ENCODE measurements at regions not wholly inside any gene's neighbourhood (a gene's known extent, or its start where the extent isn't known, plus 50 kb on each side); places are given as distances from the start of the nearest gene placed in this dataset.
"Not testable (repeated sequence)": the region's sequence is repeated elsewhere in the genome, so short reads cannot be mapped to it uniquely, and the experiment has no call there.

DNA sequence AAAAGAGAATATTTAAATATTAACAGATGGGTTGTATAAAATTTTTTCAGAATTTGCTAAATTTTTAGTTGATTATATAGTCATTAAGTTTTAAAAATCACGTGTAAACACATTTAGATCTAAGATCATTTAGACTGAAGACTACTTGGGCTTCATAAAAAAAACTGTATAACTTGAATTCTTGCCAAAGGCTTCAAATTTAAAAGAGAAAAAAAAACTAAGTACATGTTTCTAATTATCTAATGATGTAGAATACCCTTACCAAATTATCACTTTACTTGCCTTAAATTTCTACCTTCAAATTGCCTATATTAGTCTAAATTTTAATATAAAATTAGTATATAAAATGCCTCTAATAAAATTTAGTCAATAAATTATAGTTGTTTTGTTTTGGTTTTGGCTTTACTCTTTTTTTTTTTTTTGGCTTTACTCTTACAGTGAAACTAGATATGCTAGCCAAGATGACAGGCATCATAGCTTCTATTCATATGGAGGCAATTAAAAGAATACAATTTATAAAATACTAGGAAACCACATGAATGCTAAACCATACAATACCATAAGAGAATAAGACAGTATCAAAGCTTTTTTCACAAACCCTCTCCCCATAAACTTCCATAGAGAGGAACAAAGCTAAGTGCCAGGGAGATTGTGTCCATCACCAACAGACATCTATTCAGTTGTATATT lies 183.1 kb upstream of the KCNMB2 start:
- no peak for ATAC-seq (replicated peaks in 1 of 4)
- H3K27me3 ChIP-seq (replicated peaks in 1 of 2; ENCODE audit: control insufficient read depth in 2 of 2, extremely low read depth in 1 of 2, insufficient read depth in 2 of 2, low read length in 1 of 2): no peaks in the 10 kb centered on the region
- no peak for DNase-seq
- no peaks in the 10 kb centered on the region for H3K9me3 ChIP-seq
- no peaks in the 10 kb centered on the region for H3K36me3 ChIP-seq (ENCODE audit: control insufficient read depth in 2 of 2, extremely low read depth in 1 of 2, insufficient read depth in 1 of 2, low read length in 1 of 2)
- no peak overlapping the region for H3K27ac ChIP-seq (ENCODE audit: low read length)
- ChIA-PET POLR2A (no interaction called here), CTCF (no interaction called here)
- Mint-ChIP-seq H3K27ac (no peak overlapping the region), H3K4me3 (no peak overlapping the region), H3K27me3 (peaks cover 0 to 4% of the 10 kb centered on the region in 2 donors), H3K9me3 (no peaks in the 10 kb centered on the region), H3K4me1 (no peaks in the 10 kb centered on the region), H3K36me3 (no peaks in the 10 kb centered on the region)
- WGBS (ENCODE audit: insufficient coverage): no CpG with 5 or more reads among the region's 1 CpG
- no peak overlapping the region for H3K4me3 ChIP-seq (ENCODE audit: control insufficient read depth in 1 of 2, extremely low read depth in 1 of 2, low read length in 1 of 2)
- H3K4me1 ChIP-seq (ENCODE audit: control insufficient read depth in 1 of 2, extremely low read depth in 1 of 2, insufficient read depth in 2 of 2, low read length in 2 of 2): no peaks in the 10 kb centered on the region

DNA sequence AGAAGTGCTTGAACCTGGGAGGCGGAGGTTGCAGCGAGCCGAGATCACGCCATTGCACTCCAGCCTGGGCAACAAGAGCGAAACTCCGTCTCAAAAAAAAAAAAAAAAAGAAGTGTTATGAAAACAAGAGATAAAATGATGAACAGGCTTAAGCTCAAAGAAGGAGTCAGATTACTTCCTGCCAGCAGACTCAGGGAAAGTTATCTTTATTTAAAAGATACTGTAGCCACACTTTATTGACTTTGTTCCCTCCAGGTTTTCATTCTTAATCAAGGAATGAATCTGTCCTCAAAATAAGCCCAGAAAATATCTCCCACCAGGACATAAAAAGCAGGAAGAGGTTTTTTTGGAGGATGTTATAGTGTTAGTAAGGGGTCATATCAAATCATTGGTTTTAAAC lies 176.5 kb upstream of the KCNMB2 start:
- H3K27ac Mint-ChIP-seq: no peak overlapping the region
- H3K27ac ChIP-seq (ENCODE audit: low read length): no peak overlapping the region
- H3K4me3 Mint-ChIP-seq: no peak overlapping the region
- DNase-seq (no peak), ATAC-seq (replicated peaks in 1 of 4) (no peak)
- peaks cover 0 to 9% of the 10 kb centered on the region in 2 experiments for H3K27me3 ChIP-seq (replicated peaks in 1 of 2; ENCODE audit: control insufficient read depth in 2 of 2, extremely low read depth in 1 of 2, insufficient read depth in 2 of 2, low read length in 1 of 2)
- peaks cover 7 to 19% of the 10 kb centered on the region in 2 donors for H3K27me3 Mint-ChIP-seq
- CTCF ChIA-PET: no interaction called here
- H3K4me1 ChIP-seq (ENCODE audit: control insufficient read depth in 1 of 2, extremely low read depth in 1 of 2, insufficient read depth in 2 of 2, low read length in 2 of 2): no peaks in the 10 kb centered on the region
- no peaks in the 10 kb centered on the region for H3K9me3 ChIP-seq
- WGBS (ENCODE audit: insufficient coverage): 93% methylated on average over 3 of the region's 6 CpGs
- H3K9me3 Mint-ChIP-seq: peaks cover 19 to 26% (median 22%) of the 10 kb centered on the region in 3 donors
- POLR2A ChIA-PET: no interaction called here
- no peaks in the 10 kb centered on the region for H3K36me3 Mint-ChIP-seq
- no peak overlapping the region for H3K4me3 ChIP-seq (ENCODE audit: control insufficient read depth in 1 of 2, extremely low read depth in 1 of 2, low read length in 1 of 2)
- H3K4me1 Mint-ChIP-seq: peaks cover 0 to 2% (median 0%) of the 10 kb centered on the region in 3 donors
- H3K36me3 ChIP-seq (ENCODE audit: control insufficient read depth in 2 of 2, extremely low read depth in 1 of 2, insufficient read depth in 1 of 2, low read length in 1 of 2): no peaks in the 10 kb centered on the region

- ATAC-seq (replicated peaks in 1 of 4); H3K36me3 Mint-ChIP-seq; H3K4me1 ChIP-seq (ENCODE audit: control insufficient read depth in 1 of 2, extremely low read depth in 1 of 2, insufficient read depth in 2 of 2, low read length in 2 of 2); H3K4me3 ChIP-seq (ENCODE audit: control insufficient read depth in 1 of 2, extremely low read depth in 1 of 2, low read length in 1 of 2); H3K4me3 Mint-ChIP-seq; H3K27ac Mint-ChIP-seq; POLR2A ChIA-PET; H3K4me1 Mint-ChIP-seq; DNase-seq; H3K27ac ChIP-seq (ENCODE audit: low read length); H3K36me3 ChIP-seq (ENCODE audit: control insufficient read depth in 2 of 2, extremely low read depth in 1 of 2, insufficient read depth in 1 of 2, low read length in 1 of 2); H3K9me3 ChIP-seq; H3K27me3 ChIP-seq (replicated peaks in 1 of 2; ENCODE audit: control insufficient read depth in 2 of 2, extremely low read depth in 1 of 2, insufficient read depth in 2 of 2, low read length in 1 of 2): not testable (repeated sequence)
- Mint-ChIP-seq H3K27me3 (peaks cover 13 to 28% of the 10 kb centered on the region in 2 donors), H3K9me3 (peaks cover 19 to 26% (median 26%) of the 10 kb centered on the region in 3 donors)
- CTCF ChIA-PET: interaction anchor here in 1 of 2 donors (0.7 kb wide), 1 partner anchor 1339 kb away, joined by 8 read pairs; no protein-coding TSS in a partner anchor
- WGBS (ENCODE audit: insufficient coverage): no CpG with 5 or more reads among the region's 2 CpGs
These were observed 173.2 kb upstream of the KCNMB2 start for GRCh38 chr3:178363048-178363447.

- ATAC-seq (replicated peaks in 1 of 4): no peak
- peaks cover 17 to 23% of the 10 kb centered on the region in 2 donors for H3K27me3 Mint-ChIP-seq
- H3K27ac ChIP-seq (ENCODE audit: low read length): no peak overlapping the region
- no peak for DNase-seq
- H3K27ac Mint-ChIP-seq: no peak overlapping the region
- no peak overlapping the region for H3K4me3 ChIP-seq (ENCODE audit: control insufficient read depth in 1 of 2, extremely low read depth in 1 of 2, low read length in 1 of 2)
- H3K4me1 Mint-ChIP-seq: peaks cover 0 to 6% (median 2%) of the 10 kb centered on the region in 3 donors
- no peak overlapping the region for H3K4me3 Mint-ChIP-seq
- peaks cover 12 to 17% (median 13%) of the 10 kb centered on the region in 3 donors for H3K9me3 Mint-ChIP-seq
- H3K36me3 Mint-ChIP-seq: no peaks in the 10 kb centered on the region
- POLR2A ChIA-PET: no interaction called here
- no peaks in the 10 kb centered on the region for H3K27me3 ChIP-seq (replicated peaks in 1 of 2; ENCODE audit: control insufficient read depth in 2 of 2, extremely low read depth in 1 of 2, insufficient read depth in 2 of 2, low read length in 1 of 2)
- no peaks in the 10 kb centered on the region for H3K36me3 ChIP-seq (ENCODE audit: control insufficient read depth in 2 of 2, extremely low read depth in 1 of 2, insufficient read depth in 1 of 2, low read length in 1 of 2)
- no peaks in the 10 kb centered on the region for H3K9me3 ChIP-seq
- H3K4me1 ChIP-seq (ENCODE audit: control insufficient read depth in 1 of 2, extremely low read depth in 1 of 2, insufficient read depth in 2 of 2, low read length in 2 of 2): no peaks in the 10 kb centered on the region
- CTCF ChIA-PET: no interaction called here
- no CpG with 5 or more reads among the region's 4 CpGs for WGBS (ENCODE audit: insufficient coverage)
These were observed 168.2 kb upstream of the KCNMB2 start for GRCh38 chr3:178367817-178368617.

DNA sequence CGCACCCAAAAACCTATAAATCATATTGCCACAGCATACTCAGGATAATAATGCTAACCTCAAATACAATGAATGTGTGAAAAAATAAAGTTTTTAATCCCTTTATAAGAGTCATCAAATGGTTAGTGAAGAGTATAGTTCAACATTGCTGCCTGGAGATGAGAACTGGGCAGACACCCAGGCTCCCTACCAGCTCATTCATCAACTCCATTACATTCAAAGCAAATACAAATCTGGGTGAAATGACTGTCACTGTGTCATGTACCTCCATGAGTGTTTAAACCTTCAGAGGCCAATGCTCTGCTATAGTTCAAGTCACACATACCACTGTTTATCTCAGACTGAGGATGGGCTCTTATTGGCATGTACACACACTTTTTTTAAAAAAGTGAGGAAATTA lies 167.2 kb upstream of the KCNMB2 start:
- no peaks in the 10 kb centered on the region for H3K27me3 ChIP-seq (replicated peaks in 1 of 2; ENCODE audit: control insufficient read depth in 2 of 2, extremely low read depth in 1 of 2, insufficient read depth in 2 of 2, low read length in 1 of 2)
- no peak overlapping the region for H3K4me3 ChIP-seq (ENCODE audit: control insufficient read depth in 1 of 2, extremely low read depth in 1 of 2, low read length in 1 of 2)
- no peaks in the 10 kb centered on the region for H3K36me3 ChIP-seq (ENCODE audit: control insufficient read depth in 2 of 2, extremely low read depth in 1 of 2, insufficient read depth in 1 of 2, low read length in 1 of 2)
- Mint-ChIP-seq H3K27me3 (peaks cover 15 to 26% of the 10 kb centered on the region in 2 donors), H3K9me3 (peaks cover 2 to 7% (median 3%) of the 10 kb centered on the region in 3 donors), H3K36me3 (no peaks in the 10 kb centered on the region), H3K4me3 (no peak overlapping the region), H3K4me1 (peaks cover 0 to 6% (median 2%) of the 10 kb centered on the region in 3 donors), H3K27ac (no peak overlapping the region)
- H3K27ac ChIP-seq (ENCODE audit: low read length): no peak overlapping the region
- CTCF ChIA-PET: no interaction called here
- POLR2A ChIA-PET: no interaction called here
- no peak for DNase-seq
- no CpG with 5 or more reads among the region's 1 CpG for WGBS (ENCODE audit: insufficient coverage)
- H3K4me1 ChIP-seq (ENCODE audit: control insufficient read depth in 1 of 2, extremely low read depth in 1 of 2, insufficient read depth in 2 of 2, low read length in 2 of 2): no peaks in the 10 kb centered on the region
- no peak for ATAC-seq (replicated peaks in 1 of 4)
- H3K9me3 ChIP-seq: no peaks in the 10 kb centered on the region

GRCh38 chr3:178369811-178370210 lies 166.4 kb upstream of the KCNMB2 start:
- Histone ChIP-seq H3K36me3 (ENCODE audit: control insufficient read depth in 2 of 2, extremely low read depth in 1 of 2, insufficient read depth in 1 of 2, low read length in 1 of 2) (no peaks in the 10 kb centered on the region), H3K4me3 (ENCODE audit: control insufficient read depth in 1 of 2, extremely low read depth in 1 of 2, low read length in 1 of 2) (no peak overlapping the region), H3K27me3 (replicated peaks in 1 of 2; ENCODE audit: control insufficient read depth in 2 of 2, extremely low read depth in 1 of 2, insufficient read depth in 2 of 2, low read length in 1 of 2) (no peaks in the 10 kb centered on the region), H3K4me1 (ENCODE audit: control insufficient read depth in 1 of 2, extremely low read depth in 1 of 2, insufficient read depth in 2 of 2, low read length in 2 of 2) (no peaks in the 10 kb centered on the region), H3K9me3 (no peaks in the 10 kb centered on the region), H3K27ac (ENCODE audit: low read length) (no peak overlapping the region)
- no peak overlapping the region for H3K4me3 Mint-ChIP-seq
- ChIA-PET CTCF (no interaction called here), POLR2A (no interaction called here)
- no peaks in the 10 kb centered on the region for H3K36me3 Mint-ChIP-seq
- ATAC-seq (replicated peaks in 1 of 4): no peak
- peaks cover 0 to 4% (median 0%) of the 10 kb centered on the region in 3 donors for H3K9me3 Mint-ChIP-seq
- H3K27me3 Mint-ChIP-seq: peaks cover 19 to 20% of the 10 kb centered on the region in 2 donors
- H3K4me1 Mint-ChIP-seq: peaks cover 0 to 6% (median 2%) of the 10 kb centered on the region in 3 donors
- WGBS (ENCODE audit: insufficient coverage): no CpG with 5 or more reads among the region's 2 CpGs
- DNase-seq: no peak
- H3K27ac Mint-ChIP-seq: no peak overlapping the region
